HG03135 (cell line): ENCODE measurements at regions not wholly inside any gene's neighbourhood (a gene's known extent, or its start where the extent isn't known, plus 50 kb on each side); places are given as distances from the start of the nearest gene placed in this dataset.

Experiments
- ATAC-seq: cut with Tn5 transposase; IDR thresholded peaks from one replicate; pipeline ENCODE4 v1.9.1; 2021; ENCODE audit warnings: mild to moderate bottlenecking, moderate library complexity; ENCODE audit not compliant: unreplicated experiment

- no peak for ATAC-seq
These were observed 68.4 kb upstream of the PTGR2 start for GRCh38 chr14:73783107-73783727.

GRCh38 chr14:73782623-73783022, 68.4 kb upstream of the PNMA1 start:
- no peak for ATAC-seq

DNA sequence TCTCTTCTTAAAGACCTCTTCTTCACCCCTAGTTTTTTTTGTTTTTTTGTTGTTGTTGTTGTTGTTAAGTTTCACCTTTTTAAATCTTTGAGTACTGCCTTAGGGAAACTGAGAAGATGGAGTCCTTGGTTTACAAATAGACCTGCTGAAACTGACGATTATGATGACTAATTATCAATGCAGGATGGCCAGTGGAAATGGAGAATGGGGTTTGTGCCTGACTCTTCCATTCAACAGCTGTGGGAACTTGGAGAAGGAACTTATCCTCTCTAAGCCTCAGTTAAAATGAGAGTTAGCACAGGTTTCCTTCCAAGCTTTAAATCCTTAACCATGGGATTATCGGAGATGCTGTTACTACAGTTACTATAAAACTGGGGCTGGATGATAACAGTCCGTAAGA, 66.7 kb upstream of the PNMA1 start:
- no peak for ATAC-seq

- no peak for ATAC-seq
These were observed 66.2 kb upstream of the PNMA1 start for GRCh38 chr14:73780391-73780790.

DNA sequence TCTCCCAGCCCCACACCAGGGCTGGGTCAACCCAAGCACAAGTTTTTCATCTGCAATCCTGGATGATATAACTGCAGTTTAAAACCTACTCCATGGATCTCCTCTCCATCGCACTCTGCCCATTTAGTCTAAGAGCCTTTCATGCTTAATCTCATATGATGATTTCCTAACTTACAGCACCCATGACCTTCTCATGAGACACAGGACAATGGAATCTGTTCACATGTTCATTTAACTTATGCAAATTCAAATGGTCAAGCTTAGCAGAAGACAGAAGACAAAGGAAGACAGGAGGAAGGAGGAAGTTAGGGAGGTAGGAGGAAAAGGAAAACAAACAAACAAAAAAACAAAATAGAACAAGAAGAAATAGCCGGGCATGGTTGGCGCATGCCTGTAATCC, 64.6 kb upstream of the PNMA1 start:
- ATAC-seq: no peak

- no peak for ATAC-seq
These were observed 63.2 kb upstream of the PNMA1 start for GRCh38 chr14:73777420-73777819.

- ATAC-seq: no peak
These were observed 62.0 kb upstream of the PNMA1 start for GRCh38 chr14:73776194-73776537.

GRCh38 chr14:73775339-73776193, 61.4 kb upstream of the PNMA1 start:
- no peak for ATAC-seq

DNA sequence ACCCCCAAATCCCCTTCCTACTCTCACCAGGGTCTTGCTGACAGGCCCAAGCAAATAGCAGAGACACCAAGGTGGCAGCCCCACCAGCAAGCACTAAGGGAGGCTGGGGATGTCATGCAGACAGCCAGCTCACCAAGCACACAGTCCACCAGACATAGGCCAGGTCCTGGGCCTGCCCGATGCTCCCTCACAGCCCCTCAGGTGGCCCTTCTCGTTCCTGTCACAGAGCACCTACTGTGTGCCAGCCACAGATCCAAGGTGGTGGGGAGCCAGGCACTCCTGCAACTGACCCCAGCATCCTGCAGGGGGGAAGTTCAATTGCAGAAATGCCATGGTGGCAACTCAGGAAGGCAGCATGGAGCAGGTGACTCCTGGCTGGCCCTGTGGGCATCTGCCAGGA, 60.5 kb upstream of the PNMA1 start:
- no peak for ATAC-seq

- ATAC-seq: no peak
These were observed 60.0 kb upstream of the PNMA1 start for GRCh38 chr14:73774241-73774570.

DNA sequence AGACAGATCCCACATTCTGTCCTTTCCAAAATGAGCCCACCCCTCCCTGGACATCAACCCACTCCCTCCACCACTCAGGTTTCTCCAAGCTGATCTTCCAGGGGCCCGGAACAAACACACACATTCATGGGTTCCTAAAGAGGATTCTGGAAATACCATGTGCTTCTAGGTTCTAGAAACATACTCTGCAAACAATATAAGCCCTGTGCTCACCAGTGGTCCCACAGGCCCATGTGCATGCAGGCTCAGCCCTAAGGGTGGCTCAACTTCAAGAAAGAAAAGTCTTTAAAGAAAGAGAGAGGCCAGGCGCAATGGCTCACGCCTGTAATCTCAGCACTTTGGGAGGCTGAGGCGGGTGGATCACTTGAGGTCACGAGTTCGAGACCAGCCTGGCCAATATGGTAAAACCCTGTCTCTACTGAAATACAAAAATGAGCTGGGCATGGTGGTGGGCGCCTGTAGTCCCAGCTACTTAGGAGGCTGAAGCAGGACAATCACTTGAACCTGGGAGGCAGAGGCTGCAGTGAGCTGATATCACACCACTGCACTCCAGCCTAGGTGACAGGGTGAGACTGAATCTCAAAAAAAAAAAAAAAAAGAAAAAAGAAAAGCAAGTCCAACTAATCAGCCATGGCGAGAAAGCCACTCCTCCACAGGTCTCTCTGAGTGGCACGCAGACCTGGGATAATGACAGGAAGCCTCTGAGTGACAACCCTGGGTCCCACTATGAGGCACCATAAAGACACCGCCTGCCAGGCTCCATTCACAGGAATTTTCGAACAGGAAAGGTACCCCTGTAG, 59.5 kb upstream of the PNMA1 start:
- ATAC-seq: no peak

GRCh38 chr14:73771848-73772638, 57.9 kb upstream of the PNMA1 start:
- ATAC-seq: no peak

DNA sequence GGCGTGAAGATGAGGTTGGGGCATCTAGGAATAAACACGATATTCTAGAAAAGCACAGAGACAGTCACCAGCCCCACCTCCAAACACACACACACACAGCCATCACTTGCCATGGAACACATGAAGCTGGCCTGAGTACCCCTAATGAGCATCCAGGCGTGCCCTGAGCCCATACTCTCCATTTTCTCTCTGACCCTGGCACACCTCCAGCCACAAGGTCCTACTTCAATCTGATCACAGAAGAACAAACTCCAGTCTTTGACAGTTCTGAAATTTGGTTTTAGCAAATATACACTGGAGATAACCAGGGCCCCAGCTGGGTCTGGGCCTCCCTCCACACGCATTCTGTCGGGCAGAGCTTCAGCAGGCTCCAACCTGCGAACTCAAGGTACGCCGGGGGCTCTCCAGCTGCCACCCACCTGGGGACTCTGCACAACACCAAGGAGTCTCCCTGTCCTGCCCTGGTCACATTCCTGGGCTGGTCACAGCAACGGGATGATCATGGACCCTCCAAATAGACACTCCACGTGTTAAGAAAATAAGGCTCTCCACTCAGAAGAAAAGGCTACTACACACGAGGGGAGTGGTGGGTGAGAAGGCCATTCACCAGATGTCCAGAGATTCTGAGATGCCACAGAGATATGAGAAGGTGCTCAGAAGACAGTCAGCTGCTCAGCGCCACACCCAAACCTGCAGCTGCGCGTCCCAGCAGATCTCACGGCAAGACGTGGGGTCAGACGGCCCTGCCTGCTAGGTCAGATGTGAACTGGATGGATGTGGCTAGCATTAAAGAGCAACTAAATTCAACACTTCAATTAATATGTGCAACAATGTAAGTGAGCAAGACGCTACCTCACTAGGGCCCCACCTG, 57.0 kb upstream of the PNMA1 start:
- ATAC-seq: peak; percentile 7

DNA sequence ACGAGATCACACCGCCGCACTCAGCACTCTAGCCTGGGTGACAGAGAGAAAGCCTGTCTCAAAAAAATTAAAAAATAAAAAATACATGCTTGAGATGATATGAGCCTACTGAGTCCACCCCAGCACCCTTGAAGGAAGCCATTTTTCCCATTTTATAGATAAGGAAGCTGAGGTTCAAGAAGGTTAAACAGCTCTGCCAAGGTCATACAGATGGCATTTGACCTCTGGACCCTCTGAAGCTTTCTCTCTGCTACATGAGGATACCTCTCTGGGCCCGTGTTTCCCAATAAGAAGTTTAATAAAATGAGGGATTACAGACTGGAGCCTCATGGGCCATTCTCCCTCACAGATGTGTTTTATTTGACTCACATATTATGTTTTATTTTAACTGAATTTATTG, 53.9 kb upstream of the PNMA1 start:
- ATAC-seq: no peak

- ATAC-seq: no peak
These were observed 50.5 kb upstream of the PNMA1 start for GRCh38 chr14:73764406-73765280.
